Psoas muscle (tissue), 7 donors: ENCODE measurements at regions not wholly inside any gene's neighbourhood (a gene's known extent, or its start where the extent isn't known, plus 50 kb on each side); places are given as distances from the start of the nearest gene placed in this dataset.
A peak's percentile ranks its signal among the peaks of the same experiment; 100 is the strongest.
"Not testable (repeated sequence)": the region's sequence is repeated elsewhere in the genome, so short reads cannot be mapped to it uniquely, and the experiment has no call there.

ENCODE experiments used
- ATAC-seq, 4 donors: fragments of 200-7000 bp; cut with Tn5 transposase; one replicate each; pipeline ENCODE4 v1.9.1; 2020; ENCODE audit warnings: moderate library complexity in 3 of 4, mild to moderate bottlenecking in 2 of 4
- DNase-seq, 2 donors: peaks; one replicate each; pipeline ENCODE4 v3.0.0-alpha.2; 2020
- H3K27ac ChIP-seq: fragments of 200-600 bp; one replicate; pipeline ENCODE4 v1.8.0; 2022
- H3K27me3 ChIP-seq, 3 donors: fragments of 200-600 bp in 1 of 3; one replicate each; pipeline versions ENCODE4 v1.6.1 to v1.8.0; 2013 to 2022; ENCODE audit warnings: low read length in 2 of 3, mild to moderate bottlenecking in 2 of 3, moderate library complexity in 1 of 3; ENCODE audit not compliant: insufficient read depth in 3 of 3
- H3K36me3 ChIP-seq, 2 donors: fragments of 200-600 bp in 1 of 2; one replicate each; pipeline versions ENCODE4 v1.6.1 to v1.8.0; 2013 to 2022; ENCODE audit warnings: low read depth in 1 of 2, mild to moderate bottlenecking in 1 of 2, moderate library complexity in 1 of 2; ENCODE audit not compliant: insufficient read depth in 1 of 2
- H3K4me1 ChIP-seq: fragments of 200-600 bp; one replicate; pipeline ENCODE4 v1.8.0; 2022
- H3K4me3 ChIP-seq: fragments of 200-600 bp; one replicate; pipeline ENCODE4 v1.8.0; 2022; ENCODE audit warnings: mild to moderate bottlenecking
- H3K9me3 ChIP-seq: fragments of 200-600 bp; one replicate; pipeline ENCODE4 v1.8.0; 2022
- CTCF ChIP-seq: fragments of 200-600 bp; IDR thresholded peaks from one replicate; pipeline ENCODE4 v1.8.0; 2022; ENCODE audit warnings: antibody characterized with exemption
- WGBS, 3 donors: extraction: QIAGEN DNeasy Blood & Tissue Kit; methylation state at CpG; one replicate each; pipeline versions ENCODE4 v1.1.6 to v1.1.7; 2013; 5-methylcytosine and 5-hydroxymethylcytosine counted together
- intact Hi-C, 2 donors: fragments of 100-400 bp; cut with DNase I; formaldehyde crosslinking; loops; one replicate each; pipeline versions ENCODE4 v1.11.0 to v1.14.2; 2022
- donor health status: healthy with polysubstance abuse.
- donor health status: DM: no; HTN: no; CAD: no; lungs with moderate emphysema.
- donor health status: Bipolar disorder and iron deficiency.
- donor health status: healthy.
- donor health status: DM: yes; HTN: yes; CAD: no.
- donor health status: DM: no; HTN: no; CAD: no.
- donor health status: DM: yes; HTN: yes; CAD: no.

- DNase-seq (no peak), ATAC-seq (peak in 3 of 4 donors; percentile 19 to 78 (median 64))
- WGBS, 3 donors, result 62 to 74% (median 66%) methylated on average over 3 of the region's 3 CpGs
- no peak for TF ChIP-seq CTCF
- H3K36me3 ChIP-seq, result no peaks in the 10 kb centered on the region
- intact Hi-C loops, result loop anchor here in 1 of 2 donors (5.0 kb wide), 1 partner anchor 348 kb away; no protein-coding TSS in a partner anchor
- H3K4me1 ChIP-seq, result no peaks in the 10 kb centered on the region
- H3K27ac ChIP-seq, result no peak overlapping the region
- no peaks in the 10 kb centered on the region for H3K27me3 ChIP-seq
- peaks cover 16% of the 10 kb centered on the region for H3K9me3 ChIP-seq
- no peak overlapping the region for H3K4me3 ChIP-seq
These were observed 109.4 kb upstream of the HCRTR2 start for GRCh38 chr6:55064711-55065420.

GRCh38 chr6:55069132-55069781 is 105.1 kb upstream of the HCRTR2 start:
- Histone ChIP-seq H3K36me3 (no peaks in the 10 kb centered on the region), H3K4me3 (no peak overlapping the region), H3K27ac (no peak overlapping the region), H3K9me3 (peaks cover 14% of the 10 kb centered on the region), H3K27me3 (no peaks in the 10 kb centered on the region), H3K4me1 (no peaks in the 10 kb centered on the region)
- DNase-seq (no peak), ATAC-seq (no peak)
- 33 to 36% (median 34%) methylated on average over 3 of the region's 3 CpGs for WGBS, 3 donors
- intact Hi-C loops, result loop anchor here in 1 of 2 donors (5.0 kb wide), 1 partner anchor 352 kb away; no protein-coding TSS in a partner anchor
- TF ChIP-seq CTCF, result peak; percentile 26

GRCh38 chr6:55082021-55082420 is 92.3 kb upstream of the HCRTR2 start:
- peaks cover 18% of the 10 kb centered on the region for H3K9me3 ChIP-seq
- intact Hi-C loops, result no loop called here
- H3K36me3 ChIP-seq, result no peaks in the 10 kb centered on the region
- no peak overlapping the region for H3K4me3 ChIP-seq
- ATAC-seq, result no peak
- no peaks in the 10 kb centered on the region for H3K4me1 ChIP-seq
- H3K27ac ChIP-seq, result no peak overlapping the region
- DNase-seq, result no peak
- WGBS, 3 donors, result 89 to 94% (median 89%) methylated on average over 3 of the region's 3 CpGs
- no peaks in the 10 kb centered on the region for H3K27me3 ChIP-seq
- TF ChIP-seq CTCF, result no peak

GRCh38 chr6:55088011-55088410 is 86.3 kb upstream of the HCRTR2 start:
- intact Hi-C loops, H3K4me3 ChIP-seq, H3K27me3 ChIP-seq, H3K9me3 ChIP-seq, H3K27ac ChIP-seq, H3K4me1 ChIP-seq, DNase-seq, ATAC-seq, H3K36me3 ChIP-seq: not testable (repeated sequence)
- 64 to 73% (median 73%) methylated on average over 6 of the region's 6 CpGs for WGBS, 3 donors

- Histone ChIP-seq H3K4me1 (no peaks in the 10 kb centered on the region), H3K36me3 (no peaks in the 10 kb centered on the region), H3K4me3 (no peak overlapping the region), H3K27ac (no peak overlapping the region), H3K9me3 (peaks cover 4% of the 10 kb centered on the region), H3K27me3 (no peaks in the 10 kb centered on the region)
- ATAC-seq, result no peak
- no peak for DNase-seq
- no peak for TF ChIP-seq CTCF
- intact Hi-C loops, result no loop called here
These were observed 85.4 kb upstream of the HCRTR2 start for GRCh38 chr6:55088902-55089301.
